Endothelial cell (in vitro differentiated cells): ENCODE measurements at regions not wholly inside any gene's neighbourhood (a gene's known extent, or its start where the extent isn't known, plus 50 kb on each side); places are given as distances from the start of the nearest gene placed in this dataset.

Experiments
- DNase-seq: peaks from one replicate; pipeline ENCODE4 v3.0.0; 2021; ENCODE audit warnings: low spot score
- H3K27ac Mint-ChIP-seq: one replicate; pipeline ENCODE4 v1.8.0; 2021; ENCODE audit warnings: mixed read lengths, inconsistent platforms; ENCODE audit not compliant: unreplicated experiment
- H3K27me3 Mint-ChIP-seq: one replicate; pipeline ENCODE4 v1.8.0; 2021; ENCODE audit warnings: mild to moderate bottlenecking, moderate library complexity, mixed read lengths, inconsistent platforms; ENCODE audit not compliant: unreplicated experiment
- H3K36me3 Mint-ChIP-seq: one replicate; pipeline ENCODE4 v1.8.0; 2021; ENCODE audit warnings: mild to moderate bottlenecking, low read depth, mixed read lengths, inconsistent platforms; ENCODE audit not compliant: unreplicated experiment
- H3K4me1 Mint-ChIP-seq: one replicate; pipeline ENCODE4 v1.8.0; 2021; ENCODE audit warnings: mild to moderate bottlenecking, mixed read lengths, inconsistent platforms; ENCODE audit not compliant: unreplicated experiment
- H3K4me3 Mint-ChIP-seq: one replicate; pipeline ENCODE4 v1.8.0; 2021; ENCODE audit warnings: mild to moderate bottlenecking, mixed read lengths, inconsistent platforms; ENCODE audit not compliant: unreplicated experiment
- H3K9me3 Mint-ChIP-seq: one replicate; pipeline ENCODE4 v1.8.0; 2021; ENCODE audit warnings: mixed read lengths, inconsistent platforms; ENCODE audit not compliant: unreplicated experiment
- TF ChIP-seq, protein P1 (sequence below): fragments of 200-600 bp; sonication (generic); IDR thresholded peaks from one replicate; pipeline ENCODE4 v1.5.0; 2021; ENCODE audit warnings: antibody characterized with exemption; ENCODE audit not compliant: unreplicated experiment

GRCh38 chr5:77893225-77893860, 117.2 kb upstream of the TBCA start:
- DNase-seq = no peak

DNA sequence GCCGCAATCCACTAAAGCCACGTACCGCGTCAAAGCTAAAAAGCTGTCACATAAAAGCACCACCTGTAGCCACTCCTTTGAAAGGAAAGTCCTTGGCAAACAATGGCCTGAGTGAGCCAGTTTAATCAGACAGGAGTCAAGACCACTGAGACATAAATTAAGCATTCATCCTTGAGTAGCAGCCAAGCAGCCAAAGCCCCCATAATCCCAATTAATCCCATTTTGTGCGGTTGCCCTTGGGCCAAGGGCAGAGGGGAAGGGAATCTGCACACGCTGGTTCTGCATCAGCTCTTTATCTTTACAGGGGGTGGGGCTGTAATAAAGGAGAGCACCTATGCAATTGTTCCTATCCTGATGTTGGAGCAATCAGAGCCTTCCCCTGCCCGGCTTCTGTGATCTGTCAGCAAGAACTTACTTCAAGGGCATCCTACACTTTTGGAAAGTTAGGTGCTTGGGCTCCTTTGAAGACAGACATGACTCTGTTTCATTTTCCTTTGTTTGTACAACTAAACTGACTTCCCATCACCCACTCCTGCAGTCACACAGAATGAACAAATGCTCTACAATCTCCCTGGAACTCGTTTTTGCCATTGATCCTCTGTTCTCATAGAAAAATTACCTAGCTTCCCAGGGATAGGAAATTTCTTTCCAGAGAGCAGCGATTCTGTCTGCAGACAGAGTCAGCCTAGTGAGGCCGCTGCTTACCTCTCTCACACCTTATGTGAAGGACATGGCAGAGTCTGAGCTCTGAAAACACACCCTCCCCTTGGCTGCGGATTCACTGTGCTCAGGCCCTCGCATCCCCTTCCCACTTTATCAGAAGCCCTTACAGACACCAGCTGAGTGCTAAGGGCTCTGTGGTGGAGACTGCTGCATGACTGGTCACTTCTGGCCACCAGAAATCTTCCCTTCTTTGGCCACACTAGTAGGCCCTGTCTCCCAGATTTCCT, 116.2 kb upstream of the TBCA start:
- no peak for DNase-seq
- TF ChIP-seq, protein P1, sequence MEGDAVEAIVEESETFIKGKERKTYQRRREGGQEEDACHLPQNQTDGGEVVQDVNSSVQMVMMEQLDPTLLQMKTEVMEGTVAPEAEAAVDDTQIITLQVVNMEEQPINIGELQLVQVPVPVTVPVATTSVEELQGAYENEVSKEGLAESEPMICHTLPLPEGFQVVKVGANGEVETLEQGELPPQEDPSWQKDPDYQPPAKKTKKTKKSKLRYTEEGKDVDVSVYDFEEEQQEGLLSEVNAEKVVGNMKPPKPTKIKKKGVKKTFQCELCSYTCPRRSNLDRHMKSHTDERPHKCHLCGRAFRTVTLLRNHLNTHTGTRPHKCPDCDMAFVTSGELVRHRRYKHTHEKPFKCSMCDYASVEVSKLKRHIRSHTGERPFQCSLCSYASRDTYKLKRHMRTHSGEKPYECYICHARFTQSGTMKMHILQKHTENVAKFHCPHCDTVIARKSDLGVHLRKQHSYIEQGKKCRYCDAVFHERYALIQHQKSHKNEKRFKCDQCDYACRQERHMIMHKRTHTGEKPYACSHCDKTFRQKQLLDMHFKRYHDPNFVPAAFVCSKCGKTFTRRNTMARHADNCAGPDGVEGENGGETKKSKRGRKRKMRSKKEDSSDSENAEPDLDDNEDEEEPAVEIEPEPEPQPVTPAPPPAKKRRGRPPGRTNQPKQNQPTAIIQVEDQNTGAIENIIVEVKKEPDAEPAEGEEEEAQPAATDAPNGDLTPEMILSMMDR = no peak
- H3K4me3 Mint-ChIP-seq = no peak overlapping the region
- no peak overlapping the region for H3K27ac Mint-ChIP-seq
- no peaks in the 10 kb centered on the region for H3K9me3 Mint-ChIP-seq
- H3K4me1 Mint-ChIP-seq = no peaks in the 10 kb centered on the region
- no peaks in the 10 kb centered on the region for H3K36me3 Mint-ChIP-seq
- H3K27me3 Mint-ChIP-seq = peaks cover 3% of the 10 kb centered on the region

More at GRCh38 chr5:77893225-77893860, 117.2 kb upstream of the TBCA start:
- Mint-ChIP-seq H3K9me3 (no peaks in the 10 kb centered on the region), H3K4me1 (no peaks in the 10 kb centered on the region), H3K27me3 (peaks cover 4% of the 10 kb centered on the region), H3K36me3 (no peaks in the 10 kb centered on the region), H3K27ac (no peak overlapping the region), H3K4me3 (no peak overlapping the region)
- TF ChIP-seq, protein P1 = no peak

DNA sequence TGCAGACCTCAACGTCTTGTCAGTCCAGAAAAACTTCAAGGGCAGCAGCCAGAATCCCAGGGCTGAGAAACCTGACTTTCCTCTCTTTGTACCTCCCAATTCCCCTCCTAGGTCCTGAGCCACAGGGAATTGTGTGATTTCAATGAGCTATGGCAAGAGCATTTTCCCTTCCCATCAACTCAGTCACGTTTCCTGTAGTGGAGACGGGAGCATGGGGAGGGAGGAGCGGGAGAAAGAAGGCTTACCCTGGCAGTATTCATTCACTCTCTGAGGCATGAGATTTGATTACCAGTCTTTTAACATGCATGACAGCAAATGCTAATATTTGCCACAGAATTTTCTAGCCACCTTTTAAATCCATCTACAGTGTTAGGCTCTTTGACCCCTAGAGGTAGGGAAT, 109.4 kb upstream of the TBCA start:
- H3K9me3 Mint-ChIP-seq = no peaks in the 10 kb centered on the region
- peaks cover 7% of the 10 kb centered on the region for H3K27me3 Mint-ChIP-seq
- peaks cover 7% of the 10 kb centered on the region for H3K36me3 Mint-ChIP-seq
- TF ChIP-seq, protein P1 = no peak
- H3K27ac Mint-ChIP-seq = no peak overlapping the region
- peaks cover 14% of the 10 kb centered on the region for H3K4me1 Mint-ChIP-seq
- no peak overlapping the region for H3K4me3 Mint-ChIP-seq
- no peak for DNase-seq

- no peak overlapping the region for H3K27ac Mint-ChIP-seq
- H3K4me1 Mint-ChIP-seq = peaks cover 14% of the 10 kb centered on the region
- no peak overlapping the region for H3K4me3 Mint-ChIP-seq
- H3K36me3 Mint-ChIP-seq = peaks cover 7% of the 10 kb centered on the region
- TF ChIP-seq, protein P1 = no peak
- no peaks in the 10 kb centered on the region for H3K9me3 Mint-ChIP-seq
- H3K27me3 Mint-ChIP-seq = peaks cover 5% of the 10 kb centered on the region
- no peak for DNase-seq
These were observed 106.6 kb upstream of the TBCA start for GRCh38 chr5:77882670-77883257.
